ENCODE measurements at regions not wholly inside any gene's neighbourhood (a gene's known extent, or its start where the extent isn't known, plus 50 kb on each side); places are given as distances from the start of the nearest gene placed in this dataset.

DNA sequence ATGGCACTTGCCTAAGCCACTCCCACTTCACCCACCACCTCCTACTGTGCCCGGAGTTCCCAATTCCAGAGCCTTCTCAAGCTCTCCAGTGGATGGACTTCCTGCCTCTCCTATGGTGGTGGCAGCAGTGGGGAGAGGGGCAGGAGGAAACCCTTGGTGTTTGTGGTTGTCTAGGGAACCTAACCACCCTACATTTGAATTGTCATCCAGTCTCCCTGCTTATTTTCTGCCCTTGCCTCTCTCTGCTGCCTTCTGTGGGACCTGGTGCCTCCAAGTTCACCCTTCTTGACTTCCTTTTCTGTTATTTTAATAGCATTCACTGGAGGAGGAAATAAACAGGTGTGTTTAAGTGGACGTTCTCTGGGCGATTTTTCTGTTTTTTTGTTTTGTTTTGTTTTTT is 50.0 kb upstream of the HPCAL1 start:
- TF ChIP-seq, protein P1, sequence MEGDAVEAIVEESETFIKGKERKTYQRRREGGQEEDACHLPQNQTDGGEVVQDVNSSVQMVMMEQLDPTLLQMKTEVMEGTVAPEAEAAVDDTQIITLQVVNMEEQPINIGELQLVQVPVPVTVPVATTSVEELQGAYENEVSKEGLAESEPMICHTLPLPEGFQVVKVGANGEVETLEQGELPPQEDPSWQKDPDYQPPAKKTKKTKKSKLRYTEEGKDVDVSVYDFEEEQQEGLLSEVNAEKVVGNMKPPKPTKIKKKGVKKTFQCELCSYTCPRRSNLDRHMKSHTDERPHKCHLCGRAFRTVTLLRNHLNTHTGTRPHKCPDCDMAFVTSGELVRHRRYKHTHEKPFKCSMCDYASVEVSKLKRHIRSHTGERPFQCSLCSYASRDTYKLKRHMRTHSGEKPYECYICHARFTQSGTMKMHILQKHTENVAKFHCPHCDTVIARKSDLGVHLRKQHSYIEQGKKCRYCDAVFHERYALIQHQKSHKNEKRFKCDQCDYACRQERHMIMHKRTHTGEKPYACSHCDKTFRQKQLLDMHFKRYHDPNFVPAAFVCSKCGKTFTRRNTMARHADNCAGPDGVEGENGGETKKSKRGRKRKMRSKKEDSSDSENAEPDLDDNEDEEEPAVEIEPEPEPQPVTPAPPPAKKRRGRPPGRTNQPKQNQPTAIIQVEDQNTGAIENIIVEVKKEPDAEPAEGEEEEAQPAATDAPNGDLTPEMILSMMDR (IDR thresholded peaks at IDR 0.05) = no peak
- no peak for TF ChIP-seq POLR2A (IDR thresholded peaks at IDR 0.05)
